ENCODE measurements at regions not wholly inside any gene's neighbourhood (a gene's known extent, or its start where the extent isn't known, plus 50 kb on each side); places are given as distances from the start of the nearest gene placed in this dataset.

DNA sequence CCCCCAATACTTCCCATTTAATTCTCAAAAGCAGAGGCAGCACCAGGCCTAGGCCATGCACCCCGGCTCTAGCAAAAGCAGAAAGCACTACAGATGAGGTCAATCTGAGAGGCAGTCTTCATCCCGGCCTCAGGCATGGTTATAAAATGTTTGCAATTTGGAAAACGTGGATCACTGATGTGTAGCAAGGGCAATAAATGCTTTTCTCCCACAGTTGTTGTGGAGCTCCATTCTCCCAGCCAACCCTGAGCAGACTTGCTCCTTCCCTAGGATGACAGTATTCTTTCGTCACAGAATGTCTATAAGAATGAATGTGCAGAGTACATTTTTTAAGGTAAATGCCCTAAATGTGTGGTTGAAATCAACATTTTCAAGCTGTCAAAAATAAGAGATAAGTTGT, 157.3 kb upstream of the DAPK1 start:
- TF ChIP-seq, protein P1, sequence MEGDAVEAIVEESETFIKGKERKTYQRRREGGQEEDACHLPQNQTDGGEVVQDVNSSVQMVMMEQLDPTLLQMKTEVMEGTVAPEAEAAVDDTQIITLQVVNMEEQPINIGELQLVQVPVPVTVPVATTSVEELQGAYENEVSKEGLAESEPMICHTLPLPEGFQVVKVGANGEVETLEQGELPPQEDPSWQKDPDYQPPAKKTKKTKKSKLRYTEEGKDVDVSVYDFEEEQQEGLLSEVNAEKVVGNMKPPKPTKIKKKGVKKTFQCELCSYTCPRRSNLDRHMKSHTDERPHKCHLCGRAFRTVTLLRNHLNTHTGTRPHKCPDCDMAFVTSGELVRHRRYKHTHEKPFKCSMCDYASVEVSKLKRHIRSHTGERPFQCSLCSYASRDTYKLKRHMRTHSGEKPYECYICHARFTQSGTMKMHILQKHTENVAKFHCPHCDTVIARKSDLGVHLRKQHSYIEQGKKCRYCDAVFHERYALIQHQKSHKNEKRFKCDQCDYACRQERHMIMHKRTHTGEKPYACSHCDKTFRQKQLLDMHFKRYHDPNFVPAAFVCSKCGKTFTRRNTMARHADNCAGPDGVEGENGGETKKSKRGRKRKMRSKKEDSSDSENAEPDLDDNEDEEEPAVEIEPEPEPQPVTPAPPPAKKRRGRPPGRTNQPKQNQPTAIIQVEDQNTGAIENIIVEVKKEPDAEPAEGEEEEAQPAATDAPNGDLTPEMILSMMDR (conservative IDR thresholded peaks at IDR 0.05; ENCODE audit: low read depth in 2 of 2) = no peak
- TF ChIP-seq EZH2phosphoT487 (IDR thresholded peaks at IDR 0.05; ENCODE audit: unreplicated experiment) (no peak), EZH2 (IDR thresholded peaks at IDR 0.05; ENCODE audit: low read depth, unreplicated experiment) (no peak), ZNF114 (CRISPR knock-in tag; IDR thresholded peaks at IDR 0.05) (no peak), STAT1 (IDR thresholded peaks at IDR 0.05; ENCODE audit: unreplicated experiment) (no peak), CREB1 (CRISPR knock-in tag; IDR thresholded peaks at IDR 0.05; ENCODE audit: low read depth) (no peak), JUNB (IDR thresholded peaks at IDR 0.05; ENCODE audit: unreplicated experiment) (no peak), POLR2AphosphoS5 (IDR thresholded peaks at IDR 0.05; ENCODE audit: low read depth) (no peak), ZNF331 (CRISPR knock-in tag; IDR thresholded peaks at IDR 0.05; ENCODE audit: low read depth) (no peak)
- TF ChIP-seq, protein P2, sequence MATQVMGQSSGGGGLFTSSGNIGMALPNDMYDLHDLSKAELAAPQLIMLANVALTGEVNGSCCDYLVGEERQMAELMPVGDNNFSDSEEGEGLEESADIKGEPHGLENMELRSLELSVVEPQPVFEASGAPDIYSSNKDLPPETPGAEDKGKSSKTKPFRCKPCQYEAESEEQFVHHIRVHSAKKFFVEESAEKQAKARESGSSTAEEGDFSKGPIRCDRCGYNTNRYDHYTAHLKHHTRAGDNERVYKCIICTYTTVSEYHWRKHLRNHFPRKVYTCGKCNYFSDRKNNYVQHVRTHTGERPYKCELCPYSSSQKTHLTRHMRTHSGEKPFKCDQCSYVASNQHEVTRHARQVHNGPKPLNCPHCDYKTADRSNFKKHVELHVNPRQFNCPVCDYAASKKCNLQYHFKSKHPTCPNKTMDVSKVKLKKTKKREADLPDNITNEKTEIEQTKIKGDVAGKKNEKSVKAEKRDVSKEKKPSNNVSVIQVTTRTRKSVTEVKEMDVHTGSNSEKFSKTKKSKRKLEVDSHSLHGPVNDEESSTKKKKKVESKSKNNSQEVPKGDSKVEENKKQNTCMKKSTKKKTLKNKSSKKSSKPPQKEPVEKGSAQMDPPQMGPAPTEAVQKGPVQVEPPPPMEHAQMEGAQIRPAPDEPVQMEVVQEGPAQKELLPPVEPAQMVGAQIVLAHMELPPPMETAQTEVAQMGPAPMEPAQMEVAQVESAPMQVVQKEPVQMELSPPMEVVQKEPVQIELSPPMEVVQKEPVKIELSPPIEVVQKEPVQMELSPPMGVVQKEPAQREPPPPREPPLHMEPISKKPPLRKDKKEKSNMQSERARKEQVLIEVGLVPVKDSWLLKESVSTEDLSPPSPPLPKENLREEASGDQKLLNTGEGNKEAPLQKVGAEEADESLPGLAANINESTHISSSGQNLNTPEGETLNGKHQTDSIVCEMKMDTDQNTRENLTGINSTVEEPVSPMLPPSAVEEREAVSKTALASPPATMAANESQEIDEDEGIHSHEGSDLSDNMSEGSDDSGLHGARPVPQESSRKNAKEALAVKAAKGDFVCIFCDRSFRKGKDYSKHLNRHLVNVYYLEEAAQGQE (IDR thresholded peaks at IDR 0.05; ENCODE audit: unreplicated experiment) = no peak
- TF ChIP-seq, protein P3, sequence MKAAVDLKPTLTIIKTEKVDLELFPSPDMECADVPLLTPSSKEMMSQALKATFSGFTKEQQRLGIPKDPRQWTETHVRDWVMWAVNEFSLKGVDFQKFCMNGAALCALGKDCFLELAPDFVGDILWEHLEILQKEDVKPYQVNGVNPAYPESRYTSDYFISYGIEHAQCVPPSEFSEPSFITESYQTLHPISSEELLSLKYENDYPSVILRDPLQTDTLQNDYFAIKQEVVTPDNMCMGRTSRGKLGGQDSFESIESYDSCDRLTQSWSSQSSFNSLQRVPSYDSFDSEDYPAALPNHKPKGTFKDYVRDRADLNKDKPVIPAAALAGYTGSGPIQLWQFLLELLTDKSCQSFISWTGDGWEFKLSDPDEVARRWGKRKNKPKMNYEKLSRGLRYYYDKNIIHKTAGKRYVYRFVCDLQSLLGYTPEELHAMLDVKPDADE (IDR thresholded peaks at IDR 0.05) = no peak
